RWPE2 (cell line): ENCODE measurements at regions not wholly inside any gene's neighbourhood (a gene's known extent, or its start where the extent isn't known, plus 50 kb on each side); places are given as distances from the start of the nearest gene placed in this dataset.

ENCODE experiments used
- ATAC-seq: fragments of 200-7000 bp; cut with Tn5 transposase; 3 replicates; pipeline ENCODE4 v1.9.1; 2021; ENCODE audit warnings: low read depth
- DNase-seq: peaks from one replicate; pipeline ENCODE4 v3.0.0-alpha.2; 2020; ENCODE audit warnings: low spot score
- H3K27ac ChIP-seq: fragments of 450-650 bp; 2 replicates; pipeline ENCODE4 v1.5.1; 2017; ENCODE audit warnings: mild to moderate bottlenecking; ENCODE audit not compliant: poor library complexity, severe bottlenecking
- H3K27me3 ChIP-seq: fragments of 250-450 bp; sonication (Bioruptor Pico); 2 replicates; pipeline ENCODE4 v1.5.1; 2021; ENCODE audit warnings: mild to moderate bottlenecking, moderate library complexity; ENCODE audit not compliant: insufficient read depth, poor library complexity, severe bottlenecking
- H3K36me3 ChIP-seq: fragments of 250-450 bp; sonication (Bioruptor Pico); 2 replicates; pipeline ENCODE4 v1.5.1; 2020; ENCODE audit warnings: low read depth, mild to moderate bottlenecking, moderate library complexity
- H3K4me1 ChIP-seq: fragments of 250-450 bp; sonication (Bioruptor Pico); 2 replicates; pipeline ENCODE4 v1.5.1; 2021; ENCODE audit warnings: mild to moderate bottlenecking, moderate library complexity; ENCODE audit not compliant: insufficient read depth, poor library complexity, severe bottlenecking
- H3K4me3 ChIP-seq: fragments of 250-450 bp; sonication (Bioruptor Pico); 2 replicates; pipeline ENCODE4 v1.5.1; 2021; ENCODE audit warnings: mild to moderate bottlenecking, moderate library complexity; ENCODE audit not compliant: severe bottlenecking
- H3K9me3 ChIP-seq: fragments of 250-450 bp; sonication (Bioruptor Pico); 2 replicates; pipeline ENCODE4 v1.5.1; 2021; ENCODE audit warnings: mild to moderate bottlenecking, moderate library complexity; ENCODE audit not compliant: severe bottlenecking
- TF ChIP-seq, protein P1 (sequence below): fragments of 450-650 bp; IDR thresholded peaks from one replicate; pipeline ENCODE4 v1.5.1; 2017; ENCODE audit warnings: mild to moderate bottlenecking, moderate library complexity; ENCODE audit not compliant: poor library complexity, severe bottlenecking

DNA sequence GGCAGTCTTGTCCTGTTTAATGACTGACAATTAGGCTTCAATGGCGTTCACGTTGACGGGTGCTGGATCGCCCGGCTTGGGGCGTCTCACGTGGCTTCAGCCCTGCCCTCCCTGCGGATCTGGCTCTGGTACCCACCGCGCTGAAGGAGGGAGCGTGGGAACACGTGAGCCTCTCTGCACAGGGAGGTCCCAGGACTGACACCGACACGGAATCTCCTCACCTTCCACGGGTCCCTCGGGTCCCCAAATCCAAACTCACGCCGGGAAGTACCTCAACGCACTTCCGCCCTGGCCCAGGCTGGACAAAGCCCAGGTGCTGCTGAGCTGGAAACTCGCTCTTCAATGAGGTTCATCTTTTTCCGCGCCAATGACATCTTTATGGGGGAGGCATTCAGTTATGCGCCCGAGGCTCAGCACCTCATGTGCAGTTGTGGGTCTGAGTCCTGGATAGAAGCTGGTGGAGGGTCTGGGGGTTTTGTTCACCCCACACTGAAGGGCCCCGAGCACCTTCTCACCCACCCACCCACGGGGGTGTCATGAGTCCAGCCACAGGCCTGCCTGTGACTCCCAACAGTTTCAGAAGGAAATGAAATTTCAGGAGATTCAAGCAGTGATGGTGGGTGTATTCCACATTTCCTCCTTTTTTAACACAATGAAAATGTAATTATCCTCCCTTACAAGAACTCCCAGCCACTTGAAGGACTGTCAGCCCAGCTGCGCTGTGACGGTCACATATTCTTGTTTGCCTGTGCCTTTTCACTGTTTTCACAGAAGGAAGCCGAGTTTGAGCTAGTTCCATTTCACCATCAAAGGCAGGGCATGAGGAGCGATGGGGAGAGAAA is 251.7 kb upstream of the SFSWAP start:
- Histone ChIP-seq H3K27me3 (peaks cover 36% of the 10 kb centered on the region), H3K4me3 (no peak overlapping the region), H3K9me3 (no peaks in the 10 kb centered on the region), H3K36me3 (no peaks in the 10 kb centered on the region), H3K27ac (no peak overlapping the region), H3K4me1 (no peaks in the 10 kb centered on the region)
- ATAC-seq (no peak), DNase-seq (no peak)
- TF ChIP-seq, protein P1, sequence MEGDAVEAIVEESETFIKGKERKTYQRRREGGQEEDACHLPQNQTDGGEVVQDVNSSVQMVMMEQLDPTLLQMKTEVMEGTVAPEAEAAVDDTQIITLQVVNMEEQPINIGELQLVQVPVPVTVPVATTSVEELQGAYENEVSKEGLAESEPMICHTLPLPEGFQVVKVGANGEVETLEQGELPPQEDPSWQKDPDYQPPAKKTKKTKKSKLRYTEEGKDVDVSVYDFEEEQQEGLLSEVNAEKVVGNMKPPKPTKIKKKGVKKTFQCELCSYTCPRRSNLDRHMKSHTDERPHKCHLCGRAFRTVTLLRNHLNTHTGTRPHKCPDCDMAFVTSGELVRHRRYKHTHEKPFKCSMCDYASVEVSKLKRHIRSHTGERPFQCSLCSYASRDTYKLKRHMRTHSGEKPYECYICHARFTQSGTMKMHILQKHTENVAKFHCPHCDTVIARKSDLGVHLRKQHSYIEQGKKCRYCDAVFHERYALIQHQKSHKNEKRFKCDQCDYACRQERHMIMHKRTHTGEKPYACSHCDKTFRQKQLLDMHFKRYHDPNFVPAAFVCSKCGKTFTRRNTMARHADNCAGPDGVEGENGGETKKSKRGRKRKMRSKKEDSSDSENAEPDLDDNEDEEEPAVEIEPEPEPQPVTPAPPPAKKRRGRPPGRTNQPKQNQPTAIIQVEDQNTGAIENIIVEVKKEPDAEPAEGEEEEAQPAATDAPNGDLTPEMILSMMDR: no peak

DNA sequence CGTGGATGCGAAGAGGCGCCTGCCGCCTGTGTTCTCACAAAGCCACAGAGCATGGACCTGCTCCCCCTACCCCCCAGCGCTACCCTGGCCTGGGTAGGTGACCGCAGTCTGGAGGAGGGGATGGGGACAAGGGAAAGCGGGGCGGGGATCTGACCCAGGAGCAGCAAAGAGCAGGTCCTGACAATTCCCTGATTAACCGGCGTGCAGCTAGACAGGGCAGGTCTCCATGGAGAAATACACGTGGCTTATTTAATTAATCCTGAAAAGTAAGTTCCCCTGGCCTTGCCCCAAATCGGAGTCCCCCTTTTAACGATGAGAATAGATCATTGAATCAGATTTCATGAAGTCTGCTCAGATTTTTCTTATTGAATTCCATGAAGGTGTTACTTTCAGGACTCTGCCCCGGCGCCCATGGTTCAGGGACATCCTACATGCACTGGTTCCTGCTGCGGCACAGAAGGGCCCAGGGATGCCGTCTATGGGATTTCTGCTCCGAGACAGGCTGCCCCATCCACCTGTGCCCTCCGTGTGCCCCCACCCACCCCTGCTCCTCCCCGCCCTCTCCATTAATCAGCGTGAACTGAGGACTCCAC is 251.0 kb upstream of the SFSWAP start:
- DNase-seq (no peak), ATAC-seq (no peak)
- H3K9me3 ChIP-seq: no peaks in the 10 kb centered on the region
- H3K4me3 ChIP-seq: no peak overlapping the region
- TF ChIP-seq, protein P1: no peak
- H3K36me3 ChIP-seq: no peaks in the 10 kb centered on the region
- no peak overlapping the region for H3K27ac ChIP-seq
- H3K4me1 ChIP-seq: no peaks in the 10 kb centered on the region
- H3K27me3 ChIP-seq: peaks cover 36% of the 10 kb centered on the region

DNA sequence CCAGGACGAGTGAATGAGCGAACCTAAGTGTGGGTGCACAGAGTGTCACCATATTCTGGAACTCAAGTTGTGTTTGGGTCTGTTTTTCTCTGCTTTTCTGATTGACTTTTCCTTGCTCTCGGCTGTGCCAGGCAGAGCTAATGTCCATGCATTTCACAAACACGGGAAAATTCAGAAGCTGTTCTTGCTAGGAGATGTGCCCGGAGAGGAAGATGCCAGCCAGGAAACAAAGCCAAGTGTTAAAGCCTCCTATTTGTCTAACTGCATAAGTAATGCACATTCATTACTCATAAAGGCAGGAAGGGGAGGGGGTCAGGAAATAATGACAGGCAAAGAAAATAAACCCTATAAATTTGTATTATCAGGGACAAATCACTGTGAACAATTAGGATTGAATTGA is 250.4 kb upstream of the SFSWAP start:
- Histone ChIP-seq H3K4me1 (no peaks in the 10 kb centered on the region), H3K27ac (no peak overlapping the region), H3K27me3 (peaks cover 36% of the 10 kb centered on the region), H3K36me3 (no peaks in the 10 kb centered on the region), H3K4me3 (no peak overlapping the region), H3K9me3 (no peaks in the 10 kb centered on the region)
- DNase-seq (no peak), ATAC-seq (no peak)
- TF ChIP-seq, protein P1: no peak

DNA sequence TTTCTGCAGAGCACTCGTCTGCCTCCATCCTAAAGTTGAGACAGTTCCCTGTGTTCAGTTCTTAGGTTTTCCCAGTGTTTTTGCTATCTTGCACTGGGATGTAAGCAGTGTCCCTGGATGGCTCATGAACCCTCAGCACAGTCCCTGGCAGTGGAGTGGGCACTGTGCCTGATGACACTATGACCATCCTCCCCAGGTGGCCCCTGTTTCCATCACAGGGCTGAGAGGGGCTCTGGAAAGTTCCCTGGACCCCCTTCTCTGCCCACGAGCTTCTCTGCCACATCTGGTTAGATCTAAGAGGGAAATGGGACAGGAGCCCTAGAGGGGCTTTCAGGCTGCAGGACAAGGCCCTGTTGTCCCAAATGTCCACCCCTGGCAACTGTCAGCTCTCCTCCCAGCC is 249.8 kb upstream of the SFSWAP start:
- Histone ChIP-seq H3K4me3 (no peak overlapping the region), H3K4me1 (no peaks in the 10 kb centered on the region), H3K27me3 (peaks cover 36% of the 10 kb centered on the region), H3K27ac (no peak overlapping the region), H3K9me3 (no peaks in the 10 kb centered on the region), H3K36me3 (no peaks in the 10 kb centered on the region)
- DNase-seq (no peak), ATAC-seq (no peak)
- TF ChIP-seq, protein P1: no peak

DNA sequence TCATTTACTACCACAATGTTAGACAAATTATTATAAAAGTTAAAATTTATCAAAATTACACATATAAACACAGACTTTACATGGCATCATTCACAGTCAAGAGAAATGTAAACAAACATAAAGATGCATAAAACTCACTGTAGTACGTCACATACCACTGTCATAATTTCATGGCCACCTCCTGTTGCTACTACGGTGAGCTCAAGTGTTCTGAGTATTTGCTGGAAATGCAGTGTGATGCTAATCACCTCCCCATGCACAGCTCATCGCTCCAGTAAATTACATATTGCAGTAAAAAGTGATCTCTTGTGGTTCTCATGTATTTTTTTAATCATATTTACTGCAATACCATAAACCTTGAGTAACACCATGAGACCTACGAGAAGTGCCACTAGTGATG is 247.7 kb upstream of the SFSWAP start:
- DNase-seq: no peak
- Histone ChIP-seq H3K4me1 (no peaks in the 10 kb centered on the region), H3K27ac (no peak overlapping the region), H3K36me3 (no peaks in the 10 kb centered on the region), H3K27me3 (peaks cover 36% of the 10 kb centered on the region), H3K9me3 (no peaks in the 10 kb centered on the region), H3K4me3 (no peak overlapping the region)
- TF ChIP-seq, protein P1: no peak
- ATAC-seq: no peak
